ENCODE measurements at regions not wholly inside any gene's neighbourhood (a gene's known extent, or its start where the extent isn't known, plus 50 kb on each side); places are given as distances from the start of the nearest gene placed in this dataset.

- TF ChIP-seq CTCF (IDR thresholded peaks at IDR 0.05) (no peak), EP300 (IDR thresholded peaks at IDR 0.05; ENCODE audit: low read depth) (no peak), POLR2AphosphoS5 (IDR thresholded peaks at IDR 0.05) (no peak), POLR2A (IDR thresholded peaks at IDR 0.05) (no peak)
- H3K27ac ChIP-seq: no peak overlapping the region
- in situ Hi-C loops (cut with MboI; ENCODE audit: low pct_ligation_motif_present in 1 of 4, low pct_unique_long_range_greater_than_20kb in 1 of 4, low sequenced_read_pairs in 3 of 4): no loop called here
- no peaks in the 10 kb centered on the region for H3K36me3 ChIP-seq
- no peak overlapping the region for H3K4me3 ChIP-seq
- intact Hi-C loops (cut with DNase I; ENCODE audit: low total_unique reads): no loop called here
- no peaks in the 10 kb centered on the region for H3K27me3 ChIP-seq
- 80 to 90% methylated on average over 5 of the region's 5 CpGs for WGBS, 2 donors (ENCODE audit: low coverage in 1 of 2)
- no peak for DNase-seq
- H3K4me1 ChIP-seq: no peaks in the 10 kb centered on the region
- H3K9me3 ChIP-seq: no peaks in the 10 kb centered on the region
Measured at GRCh38 chr7:142351145-142351544, 93.3 kb upstream of the PRSS58 start.

GRCh38 chr7:142349670-142350405, 92.0 kb upstream of the PRSS58 start:
- Histone ChIP-seq H3K9me3 (no peaks in the 10 kb centered on the region), H3K27ac (no peak overlapping the region), H3K4me1 (no peaks in the 10 kb centered on the region), H3K4me3 (no peak overlapping the region), H3K27me3 (no peaks in the 10 kb centered on the region), H3K36me3 (no peaks in the 10 kb centered on the region)
- DNase-seq: no peak
- no peak for TF ChIP-seq POLR2AphosphoS5 (IDR thresholded peaks at IDR 0.05)
- no peak for TF ChIP-seq EP300 (IDR thresholded peaks at IDR 0.05; ENCODE audit: low read depth)
- in situ Hi-C loops (cut with MboI; ENCODE audit: low pct_ligation_motif_present in 1 of 4, low pct_unique_long_range_greater_than_20kb in 1 of 4, low sequenced_read_pairs in 3 of 4): no loop called here
- intact Hi-C loops (cut with DNase I; ENCODE audit: low total_unique reads): no loop called here
- WGBS, 2 donors (ENCODE audit: low coverage in 1 of 2): 83 to 96% methylated on average over 5 to 14 of the region's 15 CpGs

GRCh38 chr7:142348921-142349405, 91.1 kb upstream of the PRSS58 start:
- Histone ChIP-seq H3K4me3 (no peak overlapping the region), H3K9me3 (no peaks in the 10 kb centered on the region), H3K27ac (no peak overlapping the region), H3K4me1 (no peaks in the 10 kb centered on the region), H3K27me3 (no peaks in the 10 kb centered on the region), H3K36me3 (no peaks in the 10 kb centered on the region)
- 65 to 80% methylated on average over 1 to 6 of the region's 6 CpGs for WGBS, 2 donors (ENCODE audit: low coverage in 1 of 2)
- TF ChIP-seq POLR2A (IDR thresholded peaks at IDR 0.05): no peak
- no peak for TF ChIP-seq POLR2AphosphoS5 (IDR thresholded peaks at IDR 0.05)
- no peak for TF ChIP-seq CTCF (IDR thresholded peaks at IDR 0.05)
- no peak for TF ChIP-seq EP300 (IDR thresholded peaks at IDR 0.05; ENCODE audit: low read depth)
- intact Hi-C loops (cut with DNase I; ENCODE audit: low total_unique reads): no loop called here
- no peak for DNase-seq
- in situ Hi-C loops (cut with MboI; ENCODE audit: low pct_ligation_motif_present in 1 of 4, low pct_unique_long_range_greater_than_20kb in 1 of 4, low sequenced_read_pairs in 3 of 4): no loop called here

- in situ Hi-C loops (cut with MboI; ENCODE audit: low pct_ligation_motif_present in 1 of 4, low pct_unique_long_range_greater_than_20kb in 1 of 4, low sequenced_read_pairs in 3 of 4): no loop called here
- intact Hi-C loops (cut with DNase I; ENCODE audit: low total_unique reads): no loop called here
- DNase-seq: no peak
- Histone ChIP-seq H3K9me3 (no peaks in the 10 kb centered on the region), H3K4me3 (no peak overlapping the region), H3K27ac (no peak overlapping the region), H3K36me3 (no peaks in the 10 kb centered on the region), H3K27me3 (no peaks in the 10 kb centered on the region), H3K4me1 (no peaks in the 10 kb centered on the region)
- 60 to 93% methylated on average over 3 of the region's 3 CpGs for WGBS, 2 donors (ENCODE audit: low coverage in 1 of 2)
- TF ChIP-seq CTCF (IDR thresholded peaks at IDR 0.05): no peak
- TF ChIP-seq EP300 (IDR thresholded peaks at IDR 0.05; ENCODE audit: low read depth): no peak
- no peak for TF ChIP-seq POLR2A (IDR thresholded peaks at IDR 0.05)
- TF ChIP-seq POLR2AphosphoS5 (IDR thresholded peaks at IDR 0.05): no peak
Measured at GRCh38 chr7:142348100-142348499, 90.2 kb upstream of the PRSS58 start.
